ENCODE measurements at regions not wholly inside any gene's neighbourhood (a gene's known extent, or its start where the extent isn't known, plus 50 kb on each side); places are given as distances from the start of the nearest gene placed in this dataset.
A peak's percentile ranks its signal among the peaks of the same experiment; 100 is the strongest.

GRCh38 chr10:78357141-78358063 lies 323.7 kb downstream of the RPS24 start:
- Histone ChIP-seq H3K36me3 (ENCODE audit: control insufficient read depth in 3 of 3, insufficient read depth in 2 of 3, low read depth in 1 of 3, low read length in 3 of 3) (no peaks in the 10 kb centered on the region), H3K4me1 (ENCODE audit: control insufficient read depth in 3 of 3, insufficient read depth in 2 of 3, low read depth in 1 of 3, low read length in 2 of 3) (no peaks in the 10 kb centered on the region), H3K27me3 (ENCODE audit: control insufficient read depth in 3 of 3, insufficient read depth in 3 of 3, low read length in 3 of 3) (peaks cover 0 to 7% (median 0%) of the 10 kb centered on the region in 3 donors), H3K27ac (ENCODE audit: low read depth in 1 of 3, low read length in 2 of 3) (peak overlapping the region in 1 of 3 donors; percentile 42), H3K9me3 (ENCODE audit: control insufficient read depth in 2 of 2, insufficient read depth in 1 of 2, low read depth in 1 of 2, low read length in 1 of 2) (no peaks in the 10 kb centered on the region), H3K4me3 (ENCODE audit: low read depth in 1 of 3, low read length in 3 of 3) (no peak overlapping the region)
- WGBS, 3 donors: 68 to 74% (median 73%) methylated on average over 16 of the region's 16 CpGs
- FAIRE-seq (no peak), DNase-seq (no peak)

- Histone ChIP-seq H3K4me1 (ENCODE audit: control insufficient read depth in 3 of 3, insufficient read depth in 2 of 3, low read depth in 1 of 3, low read length in 2 of 3) (no peaks in the 10 kb centered on the region), H3K27ac (ENCODE audit: low read depth in 1 of 3, low read length in 2 of 3) (peak overlapping the region in 1 of 3 donors; percentile 42), H3K27me3 (ENCODE audit: control insufficient read depth in 3 of 3, insufficient read depth in 3 of 3, low read length in 3 of 3) (peaks cover 0 to 7% (median 0%) of the 10 kb centered on the region in 3 donors), H3K9me3 (ENCODE audit: control insufficient read depth in 2 of 2, insufficient read depth in 1 of 2, low read depth in 1 of 2, low read length in 1 of 2) (no peaks in the 10 kb centered on the region), H3K36me3 (ENCODE audit: control insufficient read depth in 3 of 3, insufficient read depth in 2 of 3, low read depth in 1 of 3, low read length in 3 of 3) (no peaks in the 10 kb centered on the region), H3K4me3 (ENCODE audit: low read depth in 1 of 3, low read length in 3 of 3) (no peak overlapping the region)
- 77 to 80% (median 78%) methylated on average over 5 of the region's 5 CpGs for WGBS, 3 donors
- FAIRE-seq (no peak), DNase-seq (no peak)
Observed at GRCh38 chr10:78358351-78358750, 324.7 kb downstream of the RPS24 start.

- DNase-seq: no peak
- Histone ChIP-seq H3K27ac (ENCODE audit: low read depth in 1 of 3, low read length in 2 of 3) (no peak overlapping the region), H3K4me1 (ENCODE audit: control insufficient read depth in 3 of 3, insufficient read depth in 2 of 3, low read depth in 1 of 3, low read length in 2 of 3) (no peaks in the 10 kb centered on the region), H3K27me3 (ENCODE audit: control insufficient read depth in 3 of 3, insufficient read depth in 3 of 3, low read length in 3 of 3) (peaks cover 0 to 7% (median 0%) of the 10 kb centered on the region in 3 donors), H3K9me3 (ENCODE audit: control insufficient read depth in 2 of 2, insufficient read depth in 1 of 2, low read depth in 1 of 2, low read length in 1 of 2) (no peaks in the 10 kb centered on the region), H3K4me3 (ENCODE audit: low read depth in 1 of 3, low read length in 3 of 3) (no peak overlapping the region), H3K36me3 (ENCODE audit: control insufficient read depth in 3 of 3, insufficient read depth in 2 of 3, low read depth in 1 of 3, low read length in 3 of 3) (no peaks in the 10 kb centered on the region)
- WGBS, 3 donors: 86 to 88% (median 88%) methylated on average over 5 of the region's 5 CpGs
- FAIRE-seq: no peak
Observed at GRCh38 chr10:78358982-78359381, 325.3 kb downstream of the RPS24 start.

GRCh38 chr10:78359640-78360091 lies 326.0 kb downstream of the RPS24 start:
- FAIRE-seq: no peak

GRCh38 chr10:78360284-78360683 lies 326.6 kb downstream of the RPS24 start:
- 88 to 91% (median 89%) methylated on average over 6 of the region's 6 CpGs for WGBS, 3 donors
- FAIRE-seq: no peak

More at GRCh38 chr10:78359640-78360091, 326.0 kb downstream of the RPS24 start:
- Histone ChIP-seq H3K9me3 (ENCODE audit: control insufficient read depth in 2 of 2, insufficient read depth in 1 of 2, low read depth in 1 of 2, low read length in 1 of 2) (no peaks in the 10 kb centered on the region), H3K27me3 (ENCODE audit: control insufficient read depth in 3 of 3, insufficient read depth in 3 of 3, low read length in 3 of 3) (peaks cover 0 to 7% (median 0%) of the 10 kb centered on the region in 3 donors), H3K4me1 (ENCODE audit: control insufficient read depth in 3 of 3, insufficient read depth in 2 of 3, low read depth in 1 of 3, low read length in 2 of 3) (no peaks in the 10 kb centered on the region), H3K4me3 (ENCODE audit: low read depth in 1 of 3, low read length in 3 of 3) (no peak overlapping the region), H3K27ac (ENCODE audit: low read depth in 1 of 3, low read length in 2 of 3) (no peak overlapping the region), H3K36me3 (ENCODE audit: control insufficient read depth in 3 of 3, insufficient read depth in 2 of 3, low read depth in 1 of 3, low read length in 3 of 3) (no peaks in the 10 kb centered on the region)
- 56 to 62% (median 61%) methylated on average over 9 of the region's 9 CpGs for WGBS, 3 donors
- DNase-seq: no peak

GRCh38 chr10:78361031-78361430 lies 327.4 kb downstream of the RPS24 start:
- Histone ChIP-seq H3K36me3 (ENCODE audit: control insufficient read depth in 3 of 3, insufficient read depth in 2 of 3, low read depth in 1 of 3, low read length in 3 of 3) (no peaks in the 10 kb centered on the region), H3K4me3 (ENCODE audit: low read depth in 1 of 3, low read length in 3 of 3) (no peak overlapping the region), H3K4me1 (ENCODE audit: control insufficient read depth in 3 of 3, insufficient read depth in 2 of 3, low read depth in 1 of 3, low read length in 2 of 3) (no peaks in the 10 kb centered on the region), H3K9me3 (ENCODE audit: control insufficient read depth in 2 of 2, insufficient read depth in 1 of 2, low read depth in 1 of 2, low read length in 1 of 2) (no peaks in the 10 kb centered on the region), H3K27me3 (ENCODE audit: control insufficient read depth in 3 of 3, insufficient read depth in 3 of 3, low read length in 3 of 3) (peaks cover 0 to 7% (median 0%) of the 10 kb centered on the region in 3 donors), H3K27ac (ENCODE audit: low read depth in 1 of 3, low read length in 2 of 3) (no peak overlapping the region)
- 84 to 96% (median 89%) methylated on average over 3 of the region's 3 CpGs for WGBS, 3 donors
- no peak for DNase-seq
- no peak for FAIRE-seq

More at GRCh38 chr10:78360284-78360683, 326.6 kb downstream of the RPS24 start:
- peaks cover 0 to 7% (median 0%) of the 10 kb centered on the region in 3 donors for H3K27me3 ChIP-seq (ENCODE audit: control insufficient read depth in 3 of 3, insufficient read depth in 3 of 3, low read length in 3 of 3)
- DNase-seq: no peak
- H3K4me3 ChIP-seq (ENCODE audit: low read depth in 1 of 3, low read length in 3 of 3): no peak overlapping the region
- no peaks in the 10 kb centered on the region for H3K36me3 ChIP-seq (ENCODE audit: control insufficient read depth in 3 of 3, insufficient read depth in 2 of 3, low read depth in 1 of 3, low read length in 3 of 3)
- no peaks in the 10 kb centered on the region for H3K9me3 ChIP-seq (ENCODE audit: control insufficient read depth in 2 of 2, insufficient read depth in 1 of 2, low read depth in 1 of 2, low read length in 1 of 2)
- no peak overlapping the region for H3K27ac ChIP-seq (ENCODE audit: low read depth in 1 of 3, low read length in 2 of 3)
- H3K4me1 ChIP-seq (ENCODE audit: control insufficient read depth in 3 of 3, insufficient read depth in 2 of 3, low read depth in 1 of 3, low read length in 2 of 3): no peaks in the 10 kb centered on the region

GRCh38 chr10:78362406-78363022 lies 328.9 kb downstream of the RPS24 start:
- Histone ChIP-seq H3K27me3 (ENCODE audit: control insufficient read depth in 3 of 3, insufficient read depth in 3 of 3, low read length in 3 of 3) (peaks cover 0 to 7% (median 0%) of the 10 kb centered on the region in 3 donors), H3K27ac (ENCODE audit: low read depth in 1 of 3, low read length in 2 of 3) (no peak overlapping the region), H3K4me1 (ENCODE audit: control insufficient read depth in 3 of 3, insufficient read depth in 2 of 3, low read depth in 1 of 3, low read length in 2 of 3) (no peaks in the 10 kb centered on the region), H3K9me3 (ENCODE audit: control insufficient read depth in 2 of 2, insufficient read depth in 1 of 2, low read depth in 1 of 2, low read length in 1 of 2) (no peaks in the 10 kb centered on the region), H3K4me3 (ENCODE audit: low read depth in 1 of 3, low read length in 3 of 3) (no peak overlapping the region), H3K36me3 (ENCODE audit: control insufficient read depth in 3 of 3, insufficient read depth in 2 of 3, low read depth in 1 of 3, low read length in 3 of 3) (no peaks in the 10 kb centered on the region)
- WGBS, 3 donors: 77 to 88% (median 88%) methylated on average over 10 of the region's 10 CpGs
- no peak for FAIRE-seq
- no peak for DNase-seq

GRCh38 chr10:78363190-78363589 lies 329.5 kb downstream of the RPS24 start:
- Histone ChIP-seq H3K4me1 (ENCODE audit: control insufficient read depth in 3 of 3, insufficient read depth in 2 of 3, low read depth in 1 of 3, low read length in 2 of 3) (no peaks in the 10 kb centered on the region), H3K27ac (ENCODE audit: low read depth in 1 of 3, low read length in 2 of 3) (no peak overlapping the region), H3K9me3 (ENCODE audit: control insufficient read depth in 2 of 2, insufficient read depth in 1 of 2, low read depth in 1 of 2, low read length in 1 of 2) (no peaks in the 10 kb centered on the region), H3K4me3 (ENCODE audit: low read depth in 1 of 3, low read length in 3 of 3) (no peak overlapping the region), H3K27me3 (ENCODE audit: control insufficient read depth in 3 of 3, insufficient read depth in 3 of 3, low read length in 3 of 3) (peaks cover 0 to 3% (median 0%) of the 10 kb centered on the region in 3 donors), H3K36me3 (ENCODE audit: control insufficient read depth in 3 of 3, insufficient read depth in 2 of 3, low read depth in 1 of 3, low read length in 3 of 3) (no peaks in the 10 kb centered on the region)
- FAIRE-seq (no peak), DNase-seq (no peak)
- 95 to 96% (median 95%) methylated on average over 4 of the region's 4 CpGs for WGBS, 3 donors
